ENCODE measurements at regions not wholly inside any gene's neighbourhood (a gene's known extent, or its start where the extent isn't known, plus 50 kb on each side); places are given as distances from the start of the nearest gene placed in this dataset.

GRCh38 chr11:119505071-119505470 lies 82.1 kb upstream of the THY1 start:
- H3K27ac ChIP-seq (ENCODE audit: low read depth, low read length, poor library complexity, severe bottlenecking), result no peak overlapping the region
- DNase-seq (ENCODE audit: low spot score), result no peak
- no peak for TF ChIP-seq CTCF (conservative IDR thresholded peaks at IDR 0.05; ENCODE audit: low read length)
- H3K4me3 ChIP-seq (ENCODE audit: low read depth, low read length, poor library complexity, severe bottlenecking), result no peak overlapping the region
- H3K36me3 ChIP-seq (ENCODE audit: insufficient read depth, low read length), result no peaks in the 10 kb centered on the region
- no peaks in the 10 kb centered on the region for H3K9me2 ChIP-seq (ENCODE audit: insufficient read depth, low read length)
- intact Hi-C loops (cut with micrococcal nuclease; ENCODE audit: unreplicated experiment), result no loop called here
- CTCF ChIA-PET (ENCODE audit: unreplicated experiment), result no interaction called here
- H2AFZ ChIP-seq (ENCODE audit: low read length), result no peak overlapping the region
- H3K9me3 ChIP-seq (ENCODE audit: low read length), result no peaks in the 10 kb centered on the region
- H3K79me2 ChIP-seq (ENCODE audit: insufficient read depth, low read depth, low read length), result no peaks in the 10 kb centered on the region
- no peak overlapping the region for H3K4me2 ChIP-seq (ENCODE audit: low read length)
- POLR2A ChIA-PET, result interaction anchor here (1.2 kb wide), 1 partner anchor 11 kb away, joined by 3 read pairs; no protein-coding TSS in a partner anchor
- H4K20me1 ChIP-seq (ENCODE audit: insufficient read depth, low read length), result no peaks in the 10 kb centered on the region
- no TSS peak for BruUV-seq (replicated peaks)
- no peaks in the 10 kb centered on the region for H3K4me1 ChIP-seq (ENCODE audit: insufficient read depth, low read length, poor library complexity, severe bottlenecking)

- H4K20me1 ChIP-seq (ENCODE audit: insufficient read depth, low read length), result no peaks in the 10 kb centered on the region
- H3K4me3 ChIP-seq (ENCODE audit: low read depth, low read length, poor library complexity, severe bottlenecking), result no peak overlapping the region
- no peaks in the 10 kb centered on the region for H3K4me1 ChIP-seq (ENCODE audit: insufficient read depth, low read length, poor library complexity, severe bottlenecking)
- POLR2A ChIA-PET, result interaction anchor here (1.2 kb wide), 1 partner anchor 12 kb away, joined by 3 read pairs; no protein-coding TSS in a partner anchor
- no peak for DNase-seq (ENCODE audit: low spot score)
- no peak overlapping the region for H2AFZ ChIP-seq (ENCODE audit: low read length)
- no TSS peak for BruUV-seq (replicated peaks)
- no peak for TF ChIP-seq CTCF (conservative IDR thresholded peaks at IDR 0.05; ENCODE audit: low read length)
- H3K4me2 ChIP-seq (ENCODE audit: low read length), result no peak overlapping the region
- no peaks in the 10 kb centered on the region for H3K9me3 ChIP-seq (ENCODE audit: low read length)
- H3K79me2 ChIP-seq (ENCODE audit: insufficient read depth, low read depth, low read length), result no peaks in the 10 kb centered on the region
- H3K9me2 ChIP-seq (ENCODE audit: insufficient read depth, low read length), result no peaks in the 10 kb centered on the region
- no peak overlapping the region for H3K27ac ChIP-seq (ENCODE audit: low read depth, low read length, poor library complexity, severe bottlenecking)
- intact Hi-C loops (cut with micrococcal nuclease; ENCODE audit: unreplicated experiment), result no loop called here
- H3K36me3 ChIP-seq (ENCODE audit: insufficient read depth, low read length), result no peaks in the 10 kb centered on the region
- CTCF ChIA-PET (ENCODE audit: unreplicated experiment), result no interaction called here
These were observed 81.4 kb upstream of the THY1 start for GRCh38 chr11:119504371-119504770.

GRCh38 chr11:119501777-119502405 lies 78.9 kb upstream of the THY1 start:
- H3K4me2 ChIP-seq (ENCODE audit: low read length), result no peak overlapping the region
- no peaks in the 10 kb centered on the region for H3K36me3 ChIP-seq (ENCODE audit: insufficient read depth, low read length)
- no peaks in the 10 kb centered on the region for H4K20me1 ChIP-seq (ENCODE audit: insufficient read depth, low read length)
- no peak for DNase-seq (ENCODE audit: low spot score)
- no peak overlapping the region for H3K27ac ChIP-seq (ENCODE audit: low read depth, low read length, poor library complexity, severe bottlenecking)
- POLR2A ChIA-PET, result interaction anchor here (0.6 to 0.7 kb wide), 3 partner anchors 26 to 360 kb away, joined by 3 to 6 read pairs (median 3); no protein-coding TSS in a partner anchor
- H3K4me3 ChIP-seq (ENCODE audit: low read depth, low read length, poor library complexity, severe bottlenecking), result no peak overlapping the region
- H3K4me1 ChIP-seq (ENCODE audit: insufficient read depth, low read length, poor library complexity, severe bottlenecking), result no peaks in the 10 kb centered on the region
- CTCF ChIA-PET (ENCODE audit: unreplicated experiment), result no interaction called here
- no TSS peak for BruUV-seq (replicated peaks)
- intact Hi-C loops (cut with micrococcal nuclease; ENCODE audit: unreplicated experiment), result no loop called here
- no peak overlapping the region for H2AFZ ChIP-seq (ENCODE audit: low read length)
- H3K9me2 ChIP-seq (ENCODE audit: insufficient read depth, low read length), result no peaks in the 10 kb centered on the region
- no peaks in the 10 kb centered on the region for H3K9me3 ChIP-seq (ENCODE audit: low read length)
- no peaks in the 10 kb centered on the region for H3K79me2 ChIP-seq (ENCODE audit: insufficient read depth, low read depth, low read length)
- TF ChIP-seq EZH2phosphoT487 (IDR thresholded peaks at IDR 0.05; ENCODE audit: borderline replicate concordance, low read depth, low read length), result no peak
- no peak for TF ChIP-seq CTCF (conservative IDR thresholded peaks at IDR 0.05; ENCODE audit: low read length)

All from OCI-LY7 (cell line).